ENCODE measurements at regions not wholly inside any gene's neighbourhood (a gene's known extent, or its start where the extent isn't known, plus 50 kb on each side); places are given as distances from the start of the nearest gene placed in this dataset.

DNA sequence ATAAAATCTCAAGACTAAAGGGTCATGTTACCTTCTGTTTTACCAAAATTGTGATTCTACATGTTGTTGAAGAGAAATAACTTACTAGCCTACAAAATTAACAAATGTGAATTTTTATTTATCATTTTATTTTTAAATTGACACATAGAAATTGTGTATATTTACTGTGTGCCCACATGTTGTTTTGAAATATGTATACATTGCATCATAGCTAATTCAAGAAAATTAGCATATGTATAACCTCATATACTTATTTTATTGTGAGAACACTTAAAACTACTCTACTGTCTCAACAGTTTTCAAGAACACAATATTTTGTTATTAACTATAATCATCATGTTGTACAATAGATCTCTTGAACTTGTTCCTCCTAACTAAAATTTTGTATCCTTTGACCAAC lies 177.8 kb downstream of the EPM2A start:
- DNase-seq, result no peak
- TF ChIP-seq POLR2A (IDR thresholded peaks at IDR 0.05), result no peak
- TF ChIP-seq, protein P1, sequence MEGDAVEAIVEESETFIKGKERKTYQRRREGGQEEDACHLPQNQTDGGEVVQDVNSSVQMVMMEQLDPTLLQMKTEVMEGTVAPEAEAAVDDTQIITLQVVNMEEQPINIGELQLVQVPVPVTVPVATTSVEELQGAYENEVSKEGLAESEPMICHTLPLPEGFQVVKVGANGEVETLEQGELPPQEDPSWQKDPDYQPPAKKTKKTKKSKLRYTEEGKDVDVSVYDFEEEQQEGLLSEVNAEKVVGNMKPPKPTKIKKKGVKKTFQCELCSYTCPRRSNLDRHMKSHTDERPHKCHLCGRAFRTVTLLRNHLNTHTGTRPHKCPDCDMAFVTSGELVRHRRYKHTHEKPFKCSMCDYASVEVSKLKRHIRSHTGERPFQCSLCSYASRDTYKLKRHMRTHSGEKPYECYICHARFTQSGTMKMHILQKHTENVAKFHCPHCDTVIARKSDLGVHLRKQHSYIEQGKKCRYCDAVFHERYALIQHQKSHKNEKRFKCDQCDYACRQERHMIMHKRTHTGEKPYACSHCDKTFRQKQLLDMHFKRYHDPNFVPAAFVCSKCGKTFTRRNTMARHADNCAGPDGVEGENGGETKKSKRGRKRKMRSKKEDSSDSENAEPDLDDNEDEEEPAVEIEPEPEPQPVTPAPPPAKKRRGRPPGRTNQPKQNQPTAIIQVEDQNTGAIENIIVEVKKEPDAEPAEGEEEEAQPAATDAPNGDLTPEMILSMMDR (IDR thresholded peaks at IDR 0.05), result no peak
- no peaks in the 10 kb centered on the region for H3K4me1 ChIP-seq

DNA sequence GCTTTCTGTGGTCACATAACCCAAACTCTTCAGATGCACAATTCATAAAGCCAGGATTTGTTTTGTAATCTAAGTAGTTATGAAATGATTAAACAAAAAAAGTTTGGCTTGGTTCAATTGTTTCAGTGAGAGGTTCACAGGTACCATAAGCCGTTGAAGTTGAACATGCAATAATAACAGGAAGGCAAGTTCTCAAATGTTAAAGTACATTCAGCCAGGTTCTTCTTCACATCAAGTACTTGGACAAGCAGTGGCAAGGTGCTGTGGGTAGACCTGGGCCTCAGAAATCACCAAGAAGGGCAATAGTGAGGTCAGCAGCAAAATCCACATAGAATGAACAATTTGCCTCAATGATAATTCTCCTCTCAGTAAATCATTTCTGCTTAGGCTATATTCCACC lies 175.5 kb downstream of the EPM2A start:
- TF ChIP-seq, protein P1 (IDR thresholded peaks at IDR 0.05), result no peak
- TF ChIP-seq POLR2A (IDR thresholded peaks at IDR 0.05), result no peak
- H3K9me3 ChIP-seq, result no peaks in the 10 kb centered on the region
- no peak overlapping the region for H3K27ac ChIP-seq

More for the DNA sequence above, 177.8 kb downstream of the EPM2A start:
- Histone ChIP-seq H3K27me3 (no peaks in the 10 kb centered on the region), H3K27ac (no peak overlapping the region), H3K4me3 (no peak overlapping the region), H3K9me3 (no peaks in the 10 kb centered on the region), H3K36me3 (no peaks in the 10 kb centered on the region)

DNA sequence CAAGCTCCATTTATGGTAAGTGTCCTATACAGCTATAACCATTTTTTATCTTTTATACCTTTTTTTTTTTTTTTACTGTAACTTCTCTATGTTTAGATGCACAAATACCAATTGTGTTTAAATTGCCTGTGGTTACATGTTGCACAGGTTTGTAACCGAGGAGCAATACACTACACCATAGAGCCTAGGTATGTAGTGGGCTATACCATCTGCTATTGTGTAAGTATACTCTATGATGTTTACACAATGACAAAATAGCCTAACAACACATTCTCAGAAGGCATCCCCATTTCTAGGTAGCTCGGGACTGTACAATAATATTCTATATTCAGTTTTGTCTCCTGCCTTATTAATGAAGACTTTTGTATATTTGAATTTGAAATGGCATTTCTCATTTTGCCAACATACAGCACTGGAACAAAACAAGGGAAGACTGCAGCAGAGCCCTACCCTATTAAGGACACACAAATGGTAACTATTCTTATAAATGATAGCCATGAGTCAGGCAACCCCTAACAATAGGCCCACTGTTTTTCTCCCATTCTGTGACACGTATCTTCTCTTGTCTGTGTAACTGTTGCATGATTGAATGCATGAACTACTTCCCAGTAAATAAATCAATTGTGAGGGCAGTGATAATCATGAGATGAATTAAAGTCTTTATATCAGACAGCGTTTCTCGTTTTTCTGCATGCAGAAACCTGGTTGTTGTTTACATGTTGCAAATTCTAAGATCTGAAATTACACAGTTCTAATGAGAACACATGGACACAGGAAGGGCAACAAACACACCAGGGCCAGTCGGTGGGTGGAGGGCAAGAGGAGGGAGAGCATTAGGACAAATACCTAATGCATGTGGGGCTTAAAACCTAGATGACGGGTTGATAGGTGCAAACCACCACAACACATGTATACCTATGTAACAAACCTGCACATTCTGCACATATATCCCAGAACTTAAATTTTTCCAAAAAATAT lies 173.9 kb downstream of the EPM2A start:
- H3K4me3 ChIP-seq, result no peak overlapping the region
- no peaks in the 10 kb centered on the region for H3K4me1 ChIP-seq
- H3K9me3 ChIP-seq, result no peaks in the 10 kb centered on the region
- no peaks in the 10 kb centered on the region for H3K36me3 ChIP-seq
- DNase-seq, result no peak
- H3K27ac ChIP-seq, result no peak overlapping the region
- H3K27me3 ChIP-seq, result no peaks in the 10 kb centered on the region
- TF ChIP-seq, protein P1 (IDR thresholded peaks at IDR 0.05), result no peak
- TF ChIP-seq POLR2A (IDR thresholded peaks at IDR 0.05), result no peak

More for the DNA sequence above, 175.5 kb downstream of the EPM2A start:
- H3K36me3 ChIP-seq, result no peaks in the 10 kb centered on the region
- no peak overlapping the region for H3K4me3 ChIP-seq
- H3K27me3 ChIP-seq, result no peaks in the 10 kb centered on the region
- H3K4me1 ChIP-seq, result no peaks in the 10 kb centered on the region
- no peak for DNase-seq

DNA sequence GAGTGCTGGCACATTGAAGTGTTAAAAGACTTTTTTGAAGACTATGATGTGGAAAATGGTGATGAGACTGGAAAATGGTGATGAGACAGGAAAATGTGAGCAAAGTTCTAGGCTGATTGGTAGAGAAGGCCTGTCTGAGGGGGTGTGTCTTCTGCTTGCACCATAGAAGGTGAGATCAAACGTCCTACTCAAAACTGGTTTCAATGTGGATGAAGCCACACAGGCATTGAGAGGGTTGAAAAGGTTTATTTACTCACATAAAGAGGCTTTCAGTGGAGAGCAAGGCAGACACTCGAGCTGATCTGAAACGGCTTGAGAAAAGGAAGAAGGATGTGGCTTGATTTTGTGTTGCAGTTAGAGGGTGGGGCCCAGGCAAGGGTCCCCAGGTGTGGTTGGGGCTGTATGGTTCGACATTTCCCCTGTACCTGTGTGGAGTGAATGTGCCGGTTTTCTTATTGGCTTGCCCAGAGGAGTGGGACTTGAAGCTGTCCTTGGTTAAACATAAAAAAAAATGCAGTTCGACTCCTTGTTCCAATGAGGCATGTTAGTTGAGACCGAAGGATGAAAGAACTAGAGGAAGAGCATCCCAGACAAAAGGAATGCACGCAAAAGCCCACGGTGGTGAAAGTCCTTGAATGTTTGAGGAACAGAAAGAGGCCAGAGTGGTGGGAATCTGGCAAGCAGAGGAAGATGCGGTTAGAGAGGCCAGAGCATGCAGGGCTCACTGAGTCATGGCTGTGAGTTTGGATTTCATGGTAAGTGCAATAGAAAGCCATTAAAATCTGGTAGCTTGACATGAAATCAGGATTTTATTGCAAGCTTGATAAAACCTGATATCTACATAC lies 172.3 kb downstream of the EPM2A start:
- Histone ChIP-seq H3K27ac (no peak overlapping the region), H3K9me3 (no peaks in the 10 kb centered on the region), H3K4me3 (no peak overlapping the region), H3K27me3 (no peaks in the 10 kb centered on the region), H3K4me1 (no peaks in the 10 kb centered on the region), H3K36me3 (no peaks in the 10 kb centered on the region)
- no peak for TF ChIP-seq POLR2A (IDR thresholded peaks at IDR 0.05)
- TF ChIP-seq, protein P1 (IDR thresholded peaks at IDR 0.05), result no peak
- DNase-seq, result no peak

DNA sequence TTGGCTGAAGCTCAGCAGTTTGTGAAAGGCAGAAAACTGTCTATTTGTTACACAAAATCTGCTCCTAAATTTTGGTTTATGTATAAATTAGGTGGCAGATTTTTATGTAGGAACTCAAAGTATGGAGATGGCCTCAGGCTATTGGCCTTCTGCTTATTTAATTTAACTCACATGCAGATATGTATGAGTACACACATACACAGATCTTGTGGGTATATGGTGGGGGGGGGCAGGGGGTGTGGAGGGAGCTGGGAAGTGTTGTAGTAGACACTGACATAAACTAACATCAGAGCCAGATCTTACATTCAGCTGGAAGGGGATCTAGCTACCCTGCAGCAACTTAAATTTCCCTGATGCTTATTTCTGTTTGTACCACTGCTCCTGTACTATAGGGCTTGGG lies 170.8 kb downstream of the EPM2A start:
- H3K27ac ChIP-seq, result no peak overlapping the region
- no peak overlapping the region for H3K4me3 ChIP-seq
- no peak for DNase-seq
- TF ChIP-seq, protein P1 (IDR thresholded peaks at IDR 0.05), result no peak
- no peak for TF ChIP-seq POLR2A (IDR thresholded peaks at IDR 0.05)
- no peaks in the 10 kb centered on the region for H3K9me3 ChIP-seq
- H3K27me3 ChIP-seq, result no peaks in the 10 kb centered on the region
- H3K4me1 ChIP-seq, result no peaks in the 10 kb centered on the region
- H3K36me3 ChIP-seq, result no peaks in the 10 kb centered on the region

Measured in Peyer's patch (tissue), 4 donors.